GM12878 (cell line): ENCODE measurements at regions not wholly inside any gene's neighbourhood (a gene's known extent, or its start where the extent isn't known, plus 50 kb on each side); places are given as distances from the start of the nearest gene placed in this dataset.

Source experiments
- CHD4 ChIP-seq: fragments of 200-600 bp; sonication (generic); IDR thresholded peaks from 2 replicates; pipeline ENCODE4 v1.6.1; 2016; ENCODE audit warnings: mild to moderate bottlenecking
- CTCF ChIP-seq, 3 experiments: IDR thresholded peaks in 2 of 3; conservative IDR thresholded peaks in 1 of 3; 2 replicates each; pipeline ENCODE4 v1.5.1; 2011; ENCODE audit warnings: low read depth in 3 of 3, low read length in 3 of 3, mild to moderate bottlenecking in 3 of 3, control low read depth in 2 of 3, moderate library complexity in 2 of 3, inconsistent platforms in 1 of 3, mixed read lengths in 1 of 3; ENCODE audit not compliant: control insufficient read depth in 2 of 3, insufficient read depth in 1 of 3; ENCODE audit errors: extremely low read depth in 1 of 3
- POLR2AphosphoS5 ChIP-seq: IDR thresholded peaks from 2 replicates; pipeline ENCODE4 v1.6.1; 2011; ENCODE audit warnings: mild to moderate bottlenecking, low read length, inconsistent platforms
- RAD51 ChIP-seq: fragments of 450-650 bp; IDR thresholded peaks from 2 replicates; pipeline ENCODE4 v1.6.1; 2016; ENCODE audit warnings: moderate library complexity, mild to moderate bottlenecking, inconsistent platforms
- TF ChIP-seq, protein P1 (sequence below): IDR thresholded peaks from 2 replicates; pipeline ENCODE4 v1.6.1; 2011; ENCODE audit warnings: low read depth, mild to moderate bottlenecking, low read length, moderate library complexity, borderline replicate concordance; ENCODE audit errors: extremely low read depth

- TF ChIP-seq CHD4 (no peak), CTCF (IDR thresholded peaks at IDR 0.05 in 2 of 3, conservative IDR thresholded peaks at IDR 0.05 in 1 of 3; ENCODE audit: control insufficient read depth in 2 of 3, extremely low read depth in 1 of 3, insufficient read depth in 1 of 3, low read depth in 3 of 3, low read length in 3 of 3) (no peak), POLR2AphosphoS5 (no peak), RAD51 (no peak)
- TF ChIP-seq, protein P1, sequence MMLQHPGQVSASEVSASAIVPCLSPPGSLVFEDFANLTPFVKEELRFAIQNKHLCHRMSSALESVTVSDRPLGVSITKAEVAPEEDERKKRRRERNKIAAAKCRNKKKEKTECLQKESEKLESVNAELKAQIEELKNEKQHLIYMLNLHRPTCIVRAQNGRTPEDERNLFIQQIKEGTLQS, result no peak
Measured at GRCh38 chr12:60349232-60349978, 753.6 kb downstream of the SLC16A7 start.
